Effector CD4-positive, alpha-beta T cell (primary cell): ENCODE measurements at regions not wholly inside any gene's neighbourhood (a gene's known extent, or its start where the extent isn't known, plus 50 kb on each side); places are given as distances from the start of the nearest gene placed in this dataset.

Experiments
- DNase-seq: peaks from one replicate; pipeline ENCODE4 v3.0.0-alpha.2; 2020

- no peak for DNase-seq
Measured at GRCh38 chr13:72153272-72153671, 286.3 kb upstream of the DACH1 start.

- DNase-seq, result no peak
Measured at GRCh38 chr13:72151241-72151640, 284.2 kb upstream of the DACH1 start.

DNA sequence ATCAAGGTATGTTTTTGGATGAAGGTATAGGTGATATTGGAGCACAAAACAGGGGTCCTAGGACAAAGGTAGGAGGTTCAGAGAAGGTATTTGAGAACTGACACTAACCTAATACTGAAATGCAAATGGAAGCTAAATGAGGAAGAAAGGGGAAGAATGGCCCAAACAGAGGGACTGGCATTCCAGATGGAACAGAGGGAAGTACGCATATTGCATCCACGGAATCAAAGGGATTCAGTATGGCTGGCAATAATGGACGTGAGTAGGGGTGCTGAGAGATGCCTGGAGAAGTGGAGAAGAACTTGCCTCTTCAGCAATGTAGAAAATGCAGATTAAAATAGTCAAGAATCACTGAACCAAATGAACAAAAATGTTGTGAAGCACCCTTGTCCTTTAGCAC, 283.5 kb upstream of the DACH1 start:
- DNase-seq, result no peak

DNA sequence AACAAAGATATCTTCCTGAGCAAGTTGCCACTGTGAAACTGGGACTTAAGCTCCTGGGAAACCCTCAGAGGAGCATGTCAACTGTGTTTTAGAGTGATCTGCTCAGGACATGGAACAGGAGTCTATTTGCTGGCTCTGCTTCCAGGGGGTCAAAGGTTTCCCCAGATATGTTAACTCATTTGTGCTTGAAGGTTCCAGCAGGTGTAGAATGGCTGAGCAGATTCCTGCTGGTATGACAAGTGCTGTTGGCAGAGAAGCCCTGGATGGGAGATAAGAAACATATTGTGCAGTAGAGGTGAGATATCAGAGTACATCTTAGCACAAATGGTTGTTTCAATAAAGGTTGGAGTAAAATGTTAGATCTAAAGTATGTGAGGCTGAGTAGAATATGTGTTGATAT, 282.7 kb upstream of the DACH1 start:
- DNase-seq, result no peak

DNA sequence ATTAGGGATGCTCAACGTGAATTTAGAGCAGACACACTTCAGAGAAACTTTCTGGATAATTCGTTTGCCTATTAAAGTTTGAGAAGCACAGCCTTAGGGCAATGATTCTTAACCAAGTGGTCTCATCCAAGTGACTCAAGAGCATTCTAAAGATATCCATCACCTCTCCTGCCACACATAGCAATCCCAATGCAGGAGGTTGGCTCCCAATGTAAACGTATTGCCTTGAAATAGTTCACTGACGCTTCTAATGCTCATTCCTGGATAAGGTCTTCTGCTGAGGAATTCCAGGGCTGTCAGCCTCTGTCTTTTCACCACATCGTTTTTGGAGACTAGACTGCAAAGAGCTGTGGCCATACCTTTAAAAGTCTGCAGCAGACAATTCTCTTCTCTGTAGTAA, 279.8 kb upstream of the DACH1 start:
- DNase-seq, result no peak

- DNase-seq, result no peak
Measured at GRCh38 chr13:72145383-72145782, 278.4 kb upstream of the DACH1 start.

DNA sequence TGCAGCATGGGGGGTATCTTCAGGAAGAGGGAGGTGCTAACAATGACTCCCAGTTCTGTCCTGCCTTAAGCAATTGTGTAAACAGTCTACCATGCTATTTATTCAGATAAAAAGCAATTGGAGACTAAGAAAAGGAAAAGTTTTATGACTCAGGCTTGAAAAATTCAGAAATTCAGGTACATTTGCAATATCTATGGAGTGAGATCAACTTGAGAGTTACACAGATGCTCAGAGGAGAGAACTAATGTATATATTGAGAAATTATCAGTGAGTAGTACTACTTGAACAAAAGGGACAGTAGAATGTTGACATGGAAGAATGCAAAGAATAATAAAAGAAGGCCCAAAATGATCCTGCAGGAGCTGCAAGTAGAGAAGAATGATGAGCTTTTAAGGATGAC, 277.6 kb upstream of the DACH1 start:
- no peak for DNase-seq

DNA sequence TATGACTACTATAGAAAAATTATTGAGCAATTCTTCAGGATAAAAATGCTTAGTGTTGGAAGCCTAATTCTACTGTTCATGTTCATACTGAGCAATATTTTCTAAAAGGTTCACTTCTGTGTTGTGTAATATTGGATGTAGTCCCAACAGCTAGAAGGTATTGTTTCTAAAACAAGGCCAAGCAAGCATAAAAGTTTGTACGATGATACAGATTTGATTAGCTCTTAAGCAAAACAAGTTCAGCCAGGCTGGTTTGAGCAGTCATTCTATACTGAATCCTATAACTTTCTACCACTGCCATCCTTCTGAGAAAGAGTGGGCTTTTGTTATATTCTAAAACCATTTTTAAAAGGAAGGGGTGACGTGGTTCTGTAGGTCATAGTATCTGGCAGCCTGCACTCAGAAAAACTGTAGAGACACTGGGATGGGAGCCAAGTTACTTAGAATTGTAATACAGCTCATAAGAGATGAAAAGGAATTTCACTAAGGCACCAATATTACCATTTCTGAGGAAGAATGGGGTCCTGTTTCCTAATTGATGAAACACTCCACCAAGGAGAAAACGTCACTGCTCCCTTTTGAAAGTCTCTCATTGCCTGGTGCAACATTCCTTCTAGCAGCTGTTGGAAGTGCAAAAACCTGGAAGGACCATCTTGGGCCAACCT, 275.0 kb upstream of the DACH1 start:
- DNase-seq, result no peak

GRCh38 chr13:72139192-72139591, 272.2 kb upstream of the DACH1 start:
- DNase-seq, result no peak

DNA sequence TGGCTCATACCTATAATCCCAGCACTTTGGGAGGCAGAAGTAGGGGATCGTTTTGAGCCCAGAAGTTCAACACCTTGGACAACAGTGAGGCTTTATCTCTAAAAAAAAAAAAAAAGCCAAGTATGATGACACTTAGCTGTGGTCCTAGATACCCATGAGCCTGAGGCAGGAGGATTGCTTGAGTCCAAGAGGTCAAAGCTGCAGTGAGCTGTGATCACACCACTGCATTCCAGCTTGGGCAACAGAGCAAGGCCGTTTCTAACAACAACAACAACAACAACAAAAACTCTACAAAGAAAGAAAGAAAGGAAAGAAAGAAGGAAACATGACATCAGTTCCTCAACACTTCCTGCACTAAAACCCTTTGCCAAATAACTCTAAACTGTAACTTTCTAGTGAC, 265.1 kb upstream of the DACH1 start:
- DNase-seq, result no peak

- no peak for DNase-seq
Measured at GRCh38 chr13:72129117-72129516, 262.1 kb upstream of the DACH1 start.

- no peak for DNase-seq
Measured at GRCh38 chr13:72127031-72127430, 260.0 kb upstream of the DACH1 start.

DNA sequence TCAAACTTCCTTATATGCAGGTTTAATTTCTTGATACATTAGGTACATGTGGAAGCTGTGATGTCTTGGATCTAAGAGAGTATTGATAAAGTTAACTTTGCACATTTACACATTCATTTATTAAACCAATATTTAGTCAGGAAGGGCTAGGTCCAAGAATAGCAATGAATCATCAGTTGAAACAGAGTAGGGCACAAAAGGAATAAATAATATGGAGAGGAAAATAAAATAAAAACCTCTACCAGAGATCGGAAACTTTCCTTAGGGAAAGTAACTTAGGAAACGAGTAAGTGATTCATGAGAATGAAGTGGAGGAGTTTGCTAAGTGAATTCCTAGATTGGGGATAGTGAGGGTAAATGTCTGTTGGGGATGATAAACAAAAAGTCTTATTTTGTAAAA, 259.4 kb upstream of the DACH1 start:
- no peak for DNase-seq

DNA sequence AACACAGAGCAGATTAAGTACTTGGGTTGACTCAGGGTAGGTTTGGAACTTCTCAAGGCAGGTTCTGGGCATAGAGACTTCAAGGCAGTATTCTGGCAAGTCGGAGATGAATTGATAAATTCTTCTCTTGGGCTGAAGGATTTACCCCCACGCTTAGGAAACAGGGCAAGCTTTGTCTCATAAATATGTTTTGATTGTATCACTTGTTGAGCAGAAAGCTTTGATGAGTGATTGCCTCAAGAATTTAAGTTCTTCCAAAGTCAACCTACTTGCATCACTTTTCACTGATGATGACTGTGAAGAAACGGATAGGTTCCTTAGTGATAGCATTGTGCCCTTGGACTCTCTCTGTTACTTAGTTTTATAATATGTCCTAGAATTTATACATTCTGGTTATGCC, 258.6 kb upstream of the DACH1 start:
- no peak for DNase-seq

DNA sequence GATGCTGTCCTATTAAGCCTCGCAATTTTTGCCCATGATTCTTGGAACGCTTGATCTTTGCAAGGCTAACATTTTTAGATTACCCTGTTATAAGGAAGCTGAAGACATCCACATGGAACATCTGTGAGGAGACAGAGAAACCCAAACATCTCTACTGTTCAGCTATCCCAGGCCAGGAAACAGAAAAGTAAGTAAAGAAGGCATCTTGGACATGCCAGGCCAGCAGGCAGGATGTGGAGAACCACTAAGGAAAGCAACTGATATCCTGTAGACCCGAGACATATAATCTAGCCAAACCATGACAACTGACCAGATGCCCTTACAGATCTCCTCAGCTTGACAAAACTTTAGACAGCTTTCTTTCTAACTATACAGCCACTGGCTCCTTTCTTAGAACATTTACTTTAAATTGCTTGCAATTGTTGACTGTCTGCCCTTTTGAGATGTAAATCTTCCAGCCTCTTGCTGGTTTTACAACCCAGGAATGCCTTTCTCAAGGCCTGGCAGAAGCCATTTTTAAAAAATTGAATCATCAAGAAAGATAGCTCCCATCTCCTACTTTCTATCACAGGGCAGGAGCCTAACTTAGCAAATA, 255.8 kb upstream of the DACH1 start:
- no peak for DNase-seq

DNA sequence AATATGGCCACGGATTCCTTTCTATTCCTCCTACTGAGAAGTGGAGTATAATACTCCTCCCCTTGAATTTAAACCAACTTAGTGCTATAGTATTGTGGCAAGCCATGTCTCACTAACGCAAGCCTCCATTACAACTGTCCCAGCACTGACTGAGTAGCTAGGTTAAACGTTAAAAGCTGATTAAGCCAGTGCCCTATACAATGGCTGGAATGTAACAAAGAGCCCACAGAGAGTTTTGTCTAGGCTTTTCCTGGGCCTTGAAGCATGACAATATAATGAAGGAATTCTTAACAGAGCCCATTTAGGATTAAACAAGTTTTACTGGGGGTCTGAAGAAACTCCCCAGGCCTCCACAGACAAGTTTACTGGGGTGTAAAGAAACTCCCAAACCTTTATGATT, 254.5 kb upstream of the DACH1 start:
- DNase-seq, result no peak

GRCh38 chr13:72120632-72121031, 253.6 kb upstream of the DACH1 start:
- no peak for DNase-seq

- DNase-seq, result no peak
Measured at GRCh38 chr13:72113931-72114330, 246.9 kb upstream of the DACH1 start.

- no peak for DNase-seq
Measured at GRCh38 chr13:72113076-72113475, 246.1 kb upstream of the DACH1 start.

- no peak for DNase-seq
Measured at GRCh38 chr13:72112216-72112615, 245.2 kb upstream of the DACH1 start.

DNA sequence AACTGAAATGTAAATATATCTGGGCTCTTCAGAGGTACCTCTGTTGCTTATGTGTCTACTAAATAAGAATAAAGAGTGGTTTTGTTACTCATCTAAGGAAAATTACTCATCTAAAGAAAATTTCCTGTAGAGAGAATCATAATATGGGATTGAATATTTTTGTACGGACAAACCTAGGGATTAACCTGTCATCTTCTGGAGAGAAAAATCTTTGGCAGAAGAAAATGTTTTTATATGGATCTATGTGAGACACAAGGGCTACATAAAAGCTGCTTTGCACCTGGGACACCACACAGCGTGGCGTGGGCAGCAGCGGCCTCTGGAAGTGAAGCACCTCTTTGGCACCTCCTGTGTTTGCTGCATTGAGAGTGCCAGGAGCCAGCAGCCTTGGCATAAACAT, 242.9 kb upstream of the DACH1 start:
- DNase-seq, result no peak

DNA sequence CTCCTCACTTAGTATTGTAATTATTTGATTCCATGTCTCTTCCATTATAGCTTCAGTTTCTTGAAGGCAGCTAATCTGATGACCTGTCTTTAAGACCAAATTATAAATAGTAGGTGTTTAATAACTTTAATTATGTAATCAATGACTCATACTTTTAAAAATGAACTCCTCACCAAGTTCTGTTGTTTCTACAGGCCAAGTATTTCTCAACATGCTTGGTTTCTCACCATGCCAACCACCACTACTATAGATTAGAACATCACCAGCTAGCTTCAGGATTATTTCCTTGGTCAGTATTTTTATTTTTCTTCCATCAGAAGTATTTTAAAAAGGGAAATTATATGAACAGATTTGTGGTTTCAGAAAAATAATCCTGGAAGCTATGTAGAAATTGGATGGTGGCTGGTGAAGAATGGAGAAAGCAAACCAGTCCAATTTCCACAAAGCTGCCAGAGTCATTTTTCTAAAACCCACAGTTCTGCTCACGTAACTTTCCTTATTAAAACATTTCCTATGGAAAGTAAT, 237.7 kb upstream of the DACH1 start:
- no peak for DNase-seq

DNA sequence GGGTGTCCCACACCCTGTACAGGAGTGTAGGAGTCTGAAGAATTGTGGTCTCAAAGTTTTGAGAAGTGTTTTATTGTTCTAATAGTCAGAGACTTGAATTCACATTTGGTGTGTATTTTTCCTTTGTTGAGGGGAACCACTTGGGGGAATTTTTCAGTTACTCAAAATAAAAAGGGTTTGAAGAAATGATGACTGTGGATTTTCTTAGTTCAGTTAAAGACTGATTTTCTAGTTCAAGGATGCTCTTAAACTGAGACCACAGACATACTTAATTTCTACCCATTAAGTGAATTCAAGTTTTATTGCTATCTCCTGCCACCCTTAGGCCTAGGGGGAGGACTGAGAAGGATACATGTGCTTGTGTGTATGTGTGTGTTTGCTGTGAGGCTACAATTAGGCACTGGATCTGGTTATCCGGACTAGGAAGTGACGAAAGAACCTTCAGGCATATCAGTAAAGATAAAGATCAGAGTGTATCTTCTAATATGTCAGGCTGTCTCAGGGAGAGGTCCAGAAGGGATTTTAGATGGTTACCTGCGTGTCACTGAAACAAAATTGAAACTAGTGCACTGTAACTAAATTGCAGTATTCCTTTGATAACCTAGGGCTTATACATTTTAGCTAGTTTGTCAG, 234.9 kb upstream of the DACH1 start:
- DNase-seq, result no peak

- no peak for DNase-seq
Measured at GRCh38 chr13:72100339-72100738, 233.3 kb upstream of the DACH1 start.
